ENCODE measurements at regions not wholly inside any gene's neighbourhood (a gene's known extent, or its start where the extent isn't known, plus 50 kb on each side); places are given as distances from the start of the nearest gene placed in this dataset.

DNA sequence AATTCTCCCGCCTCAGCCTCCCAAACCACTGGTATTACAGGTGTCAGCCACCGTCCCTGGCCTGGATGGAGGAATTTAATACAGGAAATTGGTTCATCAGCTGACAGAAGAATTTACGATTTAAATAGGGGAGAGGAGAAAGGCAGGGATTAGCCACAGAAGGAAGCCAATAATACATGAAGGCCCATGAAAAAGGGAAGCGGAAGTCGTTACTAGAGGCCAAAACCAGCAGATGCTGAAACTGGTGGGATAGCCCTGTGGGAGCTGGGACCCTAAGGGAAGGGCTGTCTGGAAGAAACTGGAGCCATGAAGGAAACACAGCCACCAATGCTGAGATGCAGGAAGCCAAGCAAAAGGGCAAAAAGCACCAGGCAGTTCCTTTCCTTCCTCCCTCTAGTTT lies 163.7 kb upstream of the RMP24 start:
- H3K36me3 ChIP-seq (replicated peaks in 1 of 2; ENCODE audit: control extremely low read depth in 1 of 2, control insufficient read depth in 1 of 2, extremely low read depth in 1 of 2, insufficient read depth in 2 of 2, low read length in 1 of 2) = no peaks in the 10 kb centered on the region
- Mint-ChIP-seq H3K4me1 (peaks cover 24% of the 10 kb centered on the region), H3K4me3 (no peak overlapping the region), H3K27me3 (peaks cover 20% of the 10 kb centered on the region), H3K27ac (no peak overlapping the region), H3K9me3 (ENCODE audit: insufficient read depth) (no peaks in the 10 kb centered on the region)
- no peak for DNase-seq
- H3K4me3 ChIP-seq (ENCODE audit: control extremely low read depth in 1 of 5, extremely low read depth in 1 of 5, insufficient read depth in 1 of 5, low read depth in 2 of 5, low read length in 4 of 5) = no peak overlapping the region
- peak overlapping the region; percentile 35 for H3K4me2 ChIP-seq (replicated peaks; ENCODE audit: low read depth, low read length, poor library complexity, severe bottlenecking)
- H3K27ac ChIP-seq (ENCODE audit: low read length in 2 of 2) = no peak overlapping the region
- POLR2A ChIA-PET = no interaction called here
- 15% methylated on average over 3 of the region's 5 CpGs for WGBS (ENCODE audit: insufficient coverage)
- H3K9me3 ChIP-seq (ENCODE audit: control extremely low read depth in 1 of 3, control insufficient read depth in 2 of 3, insufficient read depth in 1 of 3, low read length in 2 of 3) = no peaks in the 10 kb centered on the region
- ATAC-seq (ENCODE audit: low read depth) = no peak
- H3K4me1 ChIP-seq (ENCODE audit: control insufficient read depth in 2 of 2, insufficient read depth in 2 of 2, low read length in 2 of 2) = peaks cover 17 to 20% of the 10 kb centered on the region in 2 donors
- no peaks in the 10 kb centered on the region for H4K20me1 ChIP-seq (ENCODE audit: control insufficient read depth, insufficient read depth, low read length, poor library complexity, severe bottlenecking)
- CTCF ChIA-PET = no interaction called here
- H2AFZ ChIP-seq (ENCODE audit: insufficient read depth, low read depth, low read length, poor library complexity, severe bottlenecking) = no peak overlapping the region
- H3K27me3 ChIP-seq (replicated peaks in 1 of 4; ENCODE audit: control extremely low read depth in 1 of 4, control insufficient read depth in 3 of 4, insufficient read depth in 4 of 4, low read length in 3 of 4) = no peaks in the 10 kb centered on the region
- intact Hi-C loops (cut with micrococcal nuclease) = no loop called here
- no peak for TF ChIP-seq EZH2 (IDR thresholded peaks at IDR 0.05; ENCODE audit: borderline replicate concordance, insufficient read depth, low read depth, low read length, poor library complexity, severe bottlenecking)
- TF ChIP-seq, protein P1, sequence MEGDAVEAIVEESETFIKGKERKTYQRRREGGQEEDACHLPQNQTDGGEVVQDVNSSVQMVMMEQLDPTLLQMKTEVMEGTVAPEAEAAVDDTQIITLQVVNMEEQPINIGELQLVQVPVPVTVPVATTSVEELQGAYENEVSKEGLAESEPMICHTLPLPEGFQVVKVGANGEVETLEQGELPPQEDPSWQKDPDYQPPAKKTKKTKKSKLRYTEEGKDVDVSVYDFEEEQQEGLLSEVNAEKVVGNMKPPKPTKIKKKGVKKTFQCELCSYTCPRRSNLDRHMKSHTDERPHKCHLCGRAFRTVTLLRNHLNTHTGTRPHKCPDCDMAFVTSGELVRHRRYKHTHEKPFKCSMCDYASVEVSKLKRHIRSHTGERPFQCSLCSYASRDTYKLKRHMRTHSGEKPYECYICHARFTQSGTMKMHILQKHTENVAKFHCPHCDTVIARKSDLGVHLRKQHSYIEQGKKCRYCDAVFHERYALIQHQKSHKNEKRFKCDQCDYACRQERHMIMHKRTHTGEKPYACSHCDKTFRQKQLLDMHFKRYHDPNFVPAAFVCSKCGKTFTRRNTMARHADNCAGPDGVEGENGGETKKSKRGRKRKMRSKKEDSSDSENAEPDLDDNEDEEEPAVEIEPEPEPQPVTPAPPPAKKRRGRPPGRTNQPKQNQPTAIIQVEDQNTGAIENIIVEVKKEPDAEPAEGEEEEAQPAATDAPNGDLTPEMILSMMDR (IDR thresholded peaks at IDR 0.05) = no peak
- H3K9ac ChIP-seq (ENCODE audit: low read length) = no peak overlapping the region
- H3K79me2 ChIP-seq (ENCODE audit: control insufficient read depth, insufficient read depth, low read length) = no peaks in the 10 kb centered on the region

DNA sequence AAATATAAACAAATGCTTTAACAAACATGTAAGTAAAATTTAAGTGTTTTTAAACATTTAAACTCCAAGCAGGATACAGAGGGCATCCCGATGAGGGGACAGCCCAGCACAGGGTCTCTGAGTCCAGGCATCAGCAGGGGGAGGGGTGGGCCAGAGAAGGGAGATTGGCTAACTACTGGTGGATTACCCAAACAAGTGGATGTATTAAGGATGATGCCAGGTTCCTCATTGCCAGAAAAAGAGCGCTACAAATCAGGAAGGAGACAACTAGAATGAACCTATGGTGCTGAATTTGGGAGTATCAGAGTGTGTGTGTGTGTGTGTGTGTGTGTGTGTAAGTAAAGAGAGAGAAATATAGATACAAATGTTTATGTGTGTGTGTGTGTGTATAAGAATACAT lies 162.0 kb upstream of the RMP24 start:
- Histone ChIP-seq H3K27me3 (replicated peaks in 1 of 4; ENCODE audit: control extremely low read depth in 1 of 4, control insufficient read depth in 3 of 4, insufficient read depth in 4 of 4, low read length in 3 of 4) (no peaks in the 10 kb centered on the region), H3K79me2 (ENCODE audit: control insufficient read depth, insufficient read depth, low read length) (no peaks in the 10 kb centered on the region), H3K9me3 (ENCODE audit: control extremely low read depth in 1 of 3, control insufficient read depth in 2 of 3, insufficient read depth in 1 of 3, low read length in 2 of 3) (no peaks in the 10 kb centered on the region), H3K4me3 (ENCODE audit: control extremely low read depth in 1 of 5, extremely low read depth in 1 of 5, insufficient read depth in 1 of 5, low read depth in 2 of 5, low read length in 4 of 5) (no peak overlapping the region), H3K9ac (ENCODE audit: low read length) (no peak overlapping the region), H4K20me1 (ENCODE audit: control insufficient read depth, insufficient read depth, low read length, poor library complexity, severe bottlenecking) (no peaks in the 10 kb centered on the region), H3K4me2 (replicated peaks; ENCODE audit: low read depth, low read length, poor library complexity, severe bottlenecking) (no peak overlapping the region), H3K27ac (ENCODE audit: low read length in 2 of 2) (no peak overlapping the region), H3K36me3 (replicated peaks in 1 of 2; ENCODE audit: control extremely low read depth in 1 of 2, control insufficient read depth in 1 of 2, extremely low read depth in 1 of 2, insufficient read depth in 2 of 2, low read length in 1 of 2) (no peaks in the 10 kb centered on the region), H2AFZ (ENCODE audit: insufficient read depth, low read depth, low read length, poor library complexity, severe bottlenecking) (no peak overlapping the region), H3K4me1 (ENCODE audit: control insufficient read depth in 2 of 2, insufficient read depth in 2 of 2, low read length in 2 of 2) (peaks cover 17 to 20% of the 10 kb centered on the region in 2 donors)
- TF ChIP-seq, protein P1 (IDR thresholded peaks at IDR 0.05) = no peak
- no peak for TF ChIP-seq EZH2 (IDR thresholded peaks at IDR 0.05; ENCODE audit: borderline replicate concordance, insufficient read depth, low read depth, low read length, poor library complexity, severe bottlenecking)
- peaks cover 24% of the 10 kb centered on the region for H3K27me3 Mint-ChIP-seq
- WGBS (ENCODE audit: insufficient coverage) = 87% methylated on average over 2 of the region's 2 CpGs
- intact Hi-C loops (cut with micrococcal nuclease) = no loop called here
- ChIA-PET CTCF (no interaction called here), POLR2A (no interaction called here)
- no peak for DNase-seq
- H3K4me1 Mint-ChIP-seq = peaks cover 24% of the 10 kb centered on the region
- H3K27ac Mint-ChIP-seq = no peak overlapping the region
- peaks cover 3% of the 10 kb centered on the region for H3K9me3 Mint-ChIP-seq (ENCODE audit: insufficient read depth)
- no peak overlapping the region for H3K4me3 Mint-ChIP-seq
- ATAC-seq (ENCODE audit: low read depth) = no peak

All from B cell (primary cell).